DOHH2 (cell line): ENCODE measurements at regions not wholly inside any gene's neighbourhood (a gene's known extent, or its start where the extent isn't known, plus 50 kb on each side); places are given as distances from the start of the nearest gene placed in this dataset.

Experiments used
- H3F3A ChIP-seq: fragments of 200-600 bp; sonication (generic), shearing (Covaris generic); 2 replicates; pipeline ENCODE4 v1.6.0; 2016; ENCODE audit warnings: antibody characterized with exemption, mild to moderate bottlenecking; ENCODE audit not compliant: control insufficient read depth, insufficient read depth
- H3K27ac ChIP-seq: fragments of 200-600 bp; sonication (generic); 2 replicates; pipeline ENCODE4 v1.5.1; 2014; ENCODE audit warnings: low read depth, mild to moderate bottlenecking, low read length, moderate library complexity
- H3K27me3 ChIP-seq: fragments of 200-600 bp; sonication (generic); 2 replicates; pipeline ENCODE4 v1.6.1; 2014; ENCODE audit warnings: mild to moderate bottlenecking, low read length, mixed read lengths; ENCODE audit not compliant: control insufficient read depth
- H3K36me3 ChIP-seq: fragments of 200-600 bp; sonication (generic); 2 replicates; pipeline ENCODE4 v1.6.1; 2014; ENCODE audit warnings: mild to moderate bottlenecking, low read length, moderate library complexity, mixed read lengths; ENCODE audit not compliant: control insufficient read depth
- H3K4me1 ChIP-seq: fragments of 200-600 bp; sonication (generic); 2 replicates; pipeline ENCODE4 v1.6.1; 2014; ENCODE audit warnings: mild to moderate bottlenecking, low read length, mixed read lengths; ENCODE audit not compliant: control insufficient read depth
- H3K4me2 ChIP-seq: fragments of 200-600 bp; sonication (generic); 2 replicates; pipeline ENCODE4 v1.6.0; 2014; ENCODE audit warnings: mild to moderate bottlenecking, low read length, moderate library complexity
- H3K4me3 ChIP-seq: fragments of 200-600 bp; sonication (generic); 2 replicates; pipeline ENCODE4 v1.5.1; 2014; ENCODE audit warnings: mild to moderate bottlenecking, low read length, mixed read lengths
- H3K79me2 ChIP-seq: fragments of 200-600 bp; sonication (generic); 2 replicates; pipeline ENCODE4 v1.6.1; 2014; ENCODE audit warnings: mild to moderate bottlenecking, low read length, mixed read lengths; ENCODE audit not compliant: control insufficient read depth
- H3K9me2 ChIP-seq: fragments of 200-600 bp; sonication (generic); replicated peaks from 2 replicates; pipeline ENCODE4 v1.6.1; 2014; ENCODE audit warnings: mild to moderate bottlenecking, low read length, mixed read lengths; ENCODE audit not compliant: control insufficient read depth
- H3K9me3 ChIP-seq: fragments of 200-600 bp; sonication (generic); 2 replicates; pipeline ENCODE4 v1.6.1; 2014; ENCODE audit warnings: antibody characterized with exemption, low read length, mixed read lengths; ENCODE audit not compliant: control insufficient read depth, insufficient read depth
- H4K20me1 ChIP-seq: fragments of 200-600 bp; sonication (generic); 2 replicates; pipeline ENCODE4 v1.6.0; 2014; ENCODE audit warnings: low read depth, mild to moderate bottlenecking, antibody characterized with exemption, low read length, moderate library complexity; ENCODE audit not compliant: control insufficient read depth, insufficient read depth
- EZH2phosphoT487 ChIP-seq: fragments of 200-600 bp; sonication (generic); IDR thresholded peaks from 2 replicates; pipeline ENCODE4 v1.6.1; 2017; ENCODE audit warnings: borderline replicate concordance, mild to moderate bottlenecking, antibody characterized with exemption, low read length, moderate library complexity, mixed read lengths
- TF ChIP-seq, protein P1 (sequence below): fragments of 200-600 bp; sonication (generic); IDR thresholded peaks from one replicate; pipeline ENCODE4 v1.5.1; 2014; ENCODE audit warnings: antibody characterized with exemption, mild to moderate bottlenecking, low read depth, low read length; ENCODE audit not compliant: poor library complexity, severe bottlenecking

DNA sequence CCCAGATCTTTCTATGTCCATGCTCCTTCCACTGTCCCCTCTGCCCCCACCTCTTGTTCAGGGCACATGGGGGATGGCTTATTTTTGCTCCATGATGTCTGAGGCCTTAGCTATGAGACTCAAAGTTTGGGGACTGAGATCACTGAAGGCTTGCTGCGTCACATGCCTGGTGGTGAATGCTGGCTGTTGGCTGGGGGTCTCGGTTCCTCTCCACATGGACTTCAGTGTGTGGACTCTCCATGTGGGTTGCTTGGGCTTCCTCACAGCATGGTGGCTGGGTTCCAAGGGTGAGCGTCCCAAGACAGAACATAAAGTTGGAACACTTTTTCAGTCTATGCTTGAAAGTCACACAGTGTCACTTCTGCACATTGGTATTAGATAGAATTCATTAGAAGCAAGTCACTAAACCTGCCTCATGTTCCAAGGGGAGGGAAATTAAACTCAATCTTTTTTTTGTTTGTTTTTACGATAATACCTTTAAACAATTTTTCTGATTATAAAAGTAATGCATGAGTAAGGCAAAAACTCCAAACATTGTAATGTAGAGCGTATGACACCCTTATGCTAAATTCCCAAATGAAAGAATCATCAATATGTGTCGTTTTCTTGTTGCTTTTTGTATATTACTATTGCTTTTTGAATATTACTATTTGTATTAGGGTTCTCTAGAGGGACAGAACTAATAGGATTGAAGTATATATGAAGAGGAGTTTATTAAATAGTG lies 111.7 kb downstream of the MYCN start:
- H4K20me1 ChIP-seq: no peaks in the 10 kb centered on the region
- H3K9me3 ChIP-seq: no peaks in the 10 kb centered on the region
- TF ChIP-seq, protein P1, sequence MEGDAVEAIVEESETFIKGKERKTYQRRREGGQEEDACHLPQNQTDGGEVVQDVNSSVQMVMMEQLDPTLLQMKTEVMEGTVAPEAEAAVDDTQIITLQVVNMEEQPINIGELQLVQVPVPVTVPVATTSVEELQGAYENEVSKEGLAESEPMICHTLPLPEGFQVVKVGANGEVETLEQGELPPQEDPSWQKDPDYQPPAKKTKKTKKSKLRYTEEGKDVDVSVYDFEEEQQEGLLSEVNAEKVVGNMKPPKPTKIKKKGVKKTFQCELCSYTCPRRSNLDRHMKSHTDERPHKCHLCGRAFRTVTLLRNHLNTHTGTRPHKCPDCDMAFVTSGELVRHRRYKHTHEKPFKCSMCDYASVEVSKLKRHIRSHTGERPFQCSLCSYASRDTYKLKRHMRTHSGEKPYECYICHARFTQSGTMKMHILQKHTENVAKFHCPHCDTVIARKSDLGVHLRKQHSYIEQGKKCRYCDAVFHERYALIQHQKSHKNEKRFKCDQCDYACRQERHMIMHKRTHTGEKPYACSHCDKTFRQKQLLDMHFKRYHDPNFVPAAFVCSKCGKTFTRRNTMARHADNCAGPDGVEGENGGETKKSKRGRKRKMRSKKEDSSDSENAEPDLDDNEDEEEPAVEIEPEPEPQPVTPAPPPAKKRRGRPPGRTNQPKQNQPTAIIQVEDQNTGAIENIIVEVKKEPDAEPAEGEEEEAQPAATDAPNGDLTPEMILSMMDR: no peak
- TF ChIP-seq EZH2phosphoT487: no peak
- no peaks in the 10 kb centered on the region for H3K79me2 ChIP-seq
- no peaks in the 10 kb centered on the region for H3K36me3 ChIP-seq
- H3K4me2 ChIP-seq: no peak overlapping the region
- H3K4me3 ChIP-seq: no peak overlapping the region
- no peaks in the 10 kb centered on the region for H3K4me1 ChIP-seq
- H3K27ac ChIP-seq: no peak overlapping the region
- no peaks in the 10 kb centered on the region for H3F3A ChIP-seq
- H3K9me2 ChIP-seq: no peaks in the 10 kb centered on the region
- no peaks in the 10 kb centered on the region for H3K27me3 ChIP-seq

DNA sequence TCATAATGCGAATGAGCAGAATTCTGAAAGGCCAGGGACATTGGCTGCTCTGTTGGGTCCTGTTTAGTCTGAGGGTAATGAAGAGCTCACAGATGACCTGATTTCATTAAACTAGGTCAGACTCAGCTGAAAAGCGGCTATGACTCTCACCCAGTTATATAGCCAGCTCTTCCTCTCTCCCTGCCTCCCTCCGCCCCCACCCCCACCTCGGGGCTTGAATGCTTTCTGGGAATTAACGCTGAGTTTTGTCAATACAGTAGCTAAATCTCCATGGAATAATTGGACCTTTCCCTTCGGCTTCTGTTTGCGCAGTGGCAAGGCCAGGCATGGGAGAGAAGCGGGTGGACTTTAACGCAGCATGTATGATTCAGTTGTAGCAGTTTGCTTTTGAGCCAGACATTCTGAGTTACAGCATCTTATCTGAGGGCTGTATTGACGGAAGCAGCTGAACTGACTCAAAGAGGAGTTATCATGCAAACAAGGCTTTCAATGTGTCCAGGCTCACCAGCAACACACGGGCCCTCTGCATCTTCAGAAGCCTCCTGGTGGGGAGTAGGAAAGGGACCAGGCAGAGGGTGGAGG lies 110.6 kb downstream of the MYCN start:
- H3K4me2 ChIP-seq: no peak overlapping the region
- H3K9me3 ChIP-seq: no peaks in the 10 kb centered on the region
- no peaks in the 10 kb centered on the region for H3K4me1 ChIP-seq
- no peaks in the 10 kb centered on the region for H3K79me2 ChIP-seq
- no peaks in the 10 kb centered on the region for H4K20me1 ChIP-seq
- no peak overlapping the region for H3K4me3 ChIP-seq
- no peak for TF ChIP-seq EZH2phosphoT487
- TF ChIP-seq, protein P1: no peak
- H3K27ac ChIP-seq: no peak overlapping the region
- no peaks in the 10 kb centered on the region for H3K27me3 ChIP-seq
- H3K9me2 ChIP-seq: no peaks in the 10 kb centered on the region
- no peaks in the 10 kb centered on the region for H3K36me3 ChIP-seq
- no peaks in the 10 kb centered on the region for H3F3A ChIP-seq

DNA sequence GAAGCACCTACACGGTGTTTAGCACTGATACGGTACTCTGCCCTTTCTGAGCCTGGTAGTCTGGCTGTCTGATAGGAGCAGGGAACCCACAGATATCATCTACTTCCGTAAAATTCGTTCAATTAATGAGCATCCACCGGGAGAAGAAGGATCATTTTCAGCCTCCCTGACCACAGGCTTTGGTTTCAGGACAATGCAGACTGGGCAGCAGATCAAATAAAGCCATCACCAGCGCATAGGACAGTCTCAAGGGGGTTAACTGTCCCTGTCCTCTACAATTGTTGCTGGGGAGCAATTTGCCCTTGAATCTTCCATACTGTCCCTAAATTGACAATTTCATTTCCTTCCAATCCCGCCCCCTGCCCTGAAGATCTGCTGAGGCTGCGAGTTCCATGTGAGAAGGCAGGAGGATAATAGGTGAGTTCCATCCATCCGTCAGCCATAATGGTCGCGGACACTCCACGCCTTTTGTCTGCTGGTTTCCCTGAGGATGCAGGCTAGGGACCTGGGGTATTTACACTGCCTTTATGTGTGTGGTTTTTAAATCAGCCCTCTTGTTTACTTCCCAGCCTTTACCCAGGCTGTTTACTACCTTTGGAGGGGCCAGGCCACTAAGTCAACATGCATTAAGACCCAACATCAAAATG lies 110.0 kb downstream of the MYCN start:
- Histone ChIP-seq H3K27ac (no peak overlapping the region), H3K27me3 (no peaks in the 10 kb centered on the region), H3K9me3 (no peaks in the 10 kb centered on the region), H3F3A (no peaks in the 10 kb centered on the region), H4K20me1 (no peaks in the 10 kb centered on the region), H3K4me3 (no peak overlapping the region), H3K9me2 (no peaks in the 10 kb centered on the region), H3K4me2 (no peak overlapping the region), H3K79me2 (no peaks in the 10 kb centered on the region), H3K36me3 (no peaks in the 10 kb centered on the region), H3K4me1 (no peaks in the 10 kb centered on the region)
- TF ChIP-seq, protein P1: no peak
- TF ChIP-seq EZH2phosphoT487: no peak
